ENCODE measurements at regions not wholly inside any gene's neighbourhood (a gene's known extent, or its start where the extent isn't known, plus 50 kb on each side); places are given as distances from the start of the nearest gene placed in this dataset.

GRCh38 chr2:184425083-184425482, 173.2 kb upstream of the ZNF804A start:
- Mint-ChIP-seq H3K4me3 (ENCODE audit: low read depth) (no peak overlapping the region), H3K27ac (no peak overlapping the region), H3K27me3 (no peaks in the 10 kb centered on the region), H3K9me3 (ENCODE audit: low read depth) (no peaks in the 10 kb centered on the region), H3K36me3 (ENCODE audit: insufficient read depth) (no peaks in the 10 kb centered on the region), H3K4me1 (ENCODE audit: low read depth) (no peaks in the 10 kb centered on the region)
- DNase-seq (ENCODE audit: low spot score, unreplicated experiment): no peak
- TF ChIP-seq, protein P1, sequence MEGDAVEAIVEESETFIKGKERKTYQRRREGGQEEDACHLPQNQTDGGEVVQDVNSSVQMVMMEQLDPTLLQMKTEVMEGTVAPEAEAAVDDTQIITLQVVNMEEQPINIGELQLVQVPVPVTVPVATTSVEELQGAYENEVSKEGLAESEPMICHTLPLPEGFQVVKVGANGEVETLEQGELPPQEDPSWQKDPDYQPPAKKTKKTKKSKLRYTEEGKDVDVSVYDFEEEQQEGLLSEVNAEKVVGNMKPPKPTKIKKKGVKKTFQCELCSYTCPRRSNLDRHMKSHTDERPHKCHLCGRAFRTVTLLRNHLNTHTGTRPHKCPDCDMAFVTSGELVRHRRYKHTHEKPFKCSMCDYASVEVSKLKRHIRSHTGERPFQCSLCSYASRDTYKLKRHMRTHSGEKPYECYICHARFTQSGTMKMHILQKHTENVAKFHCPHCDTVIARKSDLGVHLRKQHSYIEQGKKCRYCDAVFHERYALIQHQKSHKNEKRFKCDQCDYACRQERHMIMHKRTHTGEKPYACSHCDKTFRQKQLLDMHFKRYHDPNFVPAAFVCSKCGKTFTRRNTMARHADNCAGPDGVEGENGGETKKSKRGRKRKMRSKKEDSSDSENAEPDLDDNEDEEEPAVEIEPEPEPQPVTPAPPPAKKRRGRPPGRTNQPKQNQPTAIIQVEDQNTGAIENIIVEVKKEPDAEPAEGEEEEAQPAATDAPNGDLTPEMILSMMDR (IDR thresholded peaks at IDR 0.05; ENCODE audit: unreplicated experiment): no peak

DNA sequence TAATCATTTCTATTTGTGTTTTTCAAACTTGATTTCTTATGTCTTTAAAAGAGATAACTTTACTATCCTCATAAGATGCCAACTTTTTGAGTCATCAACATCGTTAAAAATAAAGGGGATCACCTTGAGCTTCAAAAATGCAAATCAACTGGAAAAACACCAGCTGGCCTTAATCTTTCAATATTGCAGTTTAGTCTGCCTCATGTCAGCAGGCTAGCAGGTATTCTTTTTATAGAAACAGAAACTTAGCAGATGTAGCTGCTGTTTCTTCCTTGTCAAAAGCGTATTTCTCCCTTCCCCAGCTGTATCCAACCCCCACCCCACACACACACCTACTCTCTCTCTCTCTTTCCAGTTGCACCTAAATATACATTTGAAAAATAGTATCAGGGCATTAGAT, 154.1 kb upstream of the ZNF804A start:
- Mint-ChIP-seq H3K36me3 (ENCODE audit: insufficient read depth) (no peaks in the 10 kb centered on the region), H3K9me3 (ENCODE audit: low read depth) (no peaks in the 10 kb centered on the region), H3K27ac (no peak overlapping the region), H3K4me1 (ENCODE audit: low read depth) (no peaks in the 10 kb centered on the region), H3K27me3 (no peaks in the 10 kb centered on the region), H3K4me3 (ENCODE audit: low read depth) (no peak overlapping the region)
- no peak for DNase-seq (ENCODE audit: low spot score, unreplicated experiment)
- TF ChIP-seq, protein P1 (IDR thresholded peaks at IDR 0.05; ENCODE audit: unreplicated experiment): no peak

DNA sequence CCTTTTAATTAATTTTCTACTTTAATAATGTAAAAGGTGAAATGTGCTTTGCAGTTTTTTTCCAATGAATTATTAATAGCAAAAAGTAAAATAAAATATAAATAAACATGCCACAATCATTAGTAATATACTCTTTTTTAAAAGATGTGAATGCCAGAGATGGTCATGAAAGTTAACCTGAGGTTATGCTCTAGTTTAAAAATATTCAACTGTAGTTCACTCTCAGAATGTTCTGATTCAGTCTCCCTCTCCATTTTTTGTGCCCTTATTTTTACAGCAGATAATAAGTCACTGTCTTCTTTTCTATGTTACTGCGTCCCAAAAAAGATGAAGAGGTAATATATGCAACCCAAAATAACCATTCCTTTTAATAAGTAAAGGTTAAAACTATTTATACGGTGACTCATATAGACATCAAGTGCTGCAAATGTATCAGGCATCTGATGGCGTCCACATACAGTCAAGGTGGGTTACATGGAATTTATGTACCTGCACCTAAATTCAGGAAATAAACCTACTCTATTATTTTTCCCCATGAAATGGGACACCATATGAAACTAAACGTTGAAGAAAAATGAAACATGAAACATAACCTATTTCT, 153.6 kb upstream of the ZNF804A start:
- no peak overlapping the region for H3K4me3 Mint-ChIP-seq (ENCODE audit: low read depth)
- no peaks in the 10 kb centered on the region for H3K27me3 Mint-ChIP-seq
- H3K4me1 Mint-ChIP-seq (ENCODE audit: low read depth): no peaks in the 10 kb centered on the region
- TF ChIP-seq, protein P1 (IDR thresholded peaks at IDR 0.05; ENCODE audit: unreplicated experiment): no peak
- DNase-seq (ENCODE audit: low spot score, unreplicated experiment): no peak
- no peak overlapping the region for H3K27ac Mint-ChIP-seq
- no peaks in the 10 kb centered on the region for H3K36me3 Mint-ChIP-seq (ENCODE audit: insufficient read depth)
- no peaks in the 10 kb centered on the region for H3K9me3 Mint-ChIP-seq (ENCODE audit: low read depth)

GRCh38 chr2:184449760-184450159, 148.6 kb upstream of the ZNF804A start:
- Mint-ChIP-seq H3K4me3 (ENCODE audit: low read depth) (no peak overlapping the region), H3K4me1 (ENCODE audit: low read depth) (peaks cover 3% of the 10 kb centered on the region), H3K27ac (no peak overlapping the region), H3K27me3 (no peaks in the 10 kb centered on the region), H3K36me3 (ENCODE audit: insufficient read depth) (no peaks in the 10 kb centered on the region), H3K9me3 (ENCODE audit: low read depth) (no peaks in the 10 kb centered on the region)
- no peak for DNase-seq (ENCODE audit: low spot score, unreplicated experiment)
- TF ChIP-seq, protein P1 (IDR thresholded peaks at IDR 0.05; ENCODE audit: unreplicated experiment): no peak

GRCh38 chr2:184452907-184453306, 145.4 kb upstream of the ZNF804A start:
- TF ChIP-seq, protein P1 (IDR thresholded peaks at IDR 0.05; ENCODE audit: unreplicated experiment): no peak
- DNase-seq (ENCODE audit: low spot score, unreplicated experiment): no peak
- H3K27ac Mint-ChIP-seq: no peak overlapping the region
- H3K27me3 Mint-ChIP-seq: no peaks in the 10 kb centered on the region
- H3K9me3 Mint-ChIP-seq (ENCODE audit: low read depth): no peaks in the 10 kb centered on the region
- H3K36me3 Mint-ChIP-seq (ENCODE audit: insufficient read depth): no peaks in the 10 kb centered on the region
- peaks cover 3% of the 10 kb centered on the region for H3K4me1 Mint-ChIP-seq (ENCODE audit: low read depth)
- no peak overlapping the region for H3K4me3 Mint-ChIP-seq (ENCODE audit: low read depth)

All from progenitor cell of endocrine pancreas (in vitro differentiated cells).